Activated T-helper 2 cell treated with anti-CD3 and anti-CD28 coated beads, Interferon-gamma antibody, Interleukin-2, Interleukin-4, amounts not matched to agents 10 μg/mL and 5 μg/mL and 100 μg/mL, durations not matched to agents 14 hours and 24 hours and 36 hours (primary cell): ENCODE measurements at regions not wholly inside any gene's neighbourhood (a gene's known extent, or its start where the extent isn't known, plus 50 kb on each side); places are given as distances from the start of the nearest gene placed in this dataset.
"Not testable (repeated sequence)": the region's sequence is repeated elsewhere in the genome, so short reads cannot be mapped to it uniquely, and the experiment has no call there.

Experiments used
- DNase-seq: peaks from one replicate; pipeline ENCODE4 v3.0.0; 2021; ENCODE audit warnings: low spot score
- H3K27ac Mint-ChIP-seq: one replicate; pipeline ENCODE4 v1.8.0; 2021; ENCODE audit warnings: mixed read lengths
- H3K27me3 Mint-ChIP-seq: one replicate; pipeline ENCODE4 v1.8.0; 2021; ENCODE audit warnings: low read depth, mixed read lengths
- H3K36me3 Mint-ChIP-seq: one replicate; pipeline ENCODE4 v1.8.0; 2021; ENCODE audit warnings: low read depth, mixed read lengths
- H3K4me1 Mint-ChIP-seq: one replicate; pipeline ENCODE4 v1.8.0; 2021; ENCODE audit warnings: low read depth, mixed read lengths
- H3K4me3 Mint-ChIP-seq: one replicate; pipeline ENCODE4 v1.8.0; 2021; ENCODE audit warnings: low read depth, mild to moderate bottlenecking, moderate library complexity, mixed read lengths
- H3K9me3 Mint-ChIP-seq: one replicate; pipeline ENCODE4 v1.8.0; 2021; ENCODE audit warnings: mixed read lengths
- intact Hi-C: fragments of 100-400 bp; cut with micrococcal nuclease; formaldehyde crosslinking; loops from one replicate; pipeline ENCODE4 v1.15.1; 2023

DNA sequence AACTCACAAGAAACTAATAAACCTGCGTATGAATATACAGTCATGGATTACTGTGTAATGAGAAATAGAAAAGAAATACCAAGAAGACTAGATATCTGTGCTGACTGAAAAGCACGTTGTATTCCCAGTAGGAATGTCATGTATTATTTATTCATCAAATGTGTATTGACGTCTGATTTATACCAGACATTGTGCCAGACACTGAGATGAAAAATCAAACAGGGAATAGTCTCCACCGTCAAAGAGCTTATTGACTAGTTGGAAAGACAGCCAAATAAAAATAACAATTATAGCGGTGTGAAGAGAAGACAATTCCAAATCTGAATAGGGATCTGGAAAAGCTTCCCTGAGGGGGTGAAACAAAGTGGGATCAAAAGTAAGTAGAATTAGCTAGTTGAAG is 687.6 kb downstream of the C4orf33 start:
- H3K36me3 Mint-ChIP-seq = no peaks in the 10 kb centered on the region
- H3K27ac Mint-ChIP-seq = no peak overlapping the region
- intact Hi-C loops = no loop called here
- H3K4me1 Mint-ChIP-seq = no peaks in the 10 kb centered on the region
- no peaks in the 10 kb centered on the region for H3K27me3 Mint-ChIP-seq
- H3K9me3 Mint-ChIP-seq = no peaks in the 10 kb centered on the region
- H3K4me3 Mint-ChIP-seq = no peak overlapping the region
- DNase-seq = no peak

DNA sequence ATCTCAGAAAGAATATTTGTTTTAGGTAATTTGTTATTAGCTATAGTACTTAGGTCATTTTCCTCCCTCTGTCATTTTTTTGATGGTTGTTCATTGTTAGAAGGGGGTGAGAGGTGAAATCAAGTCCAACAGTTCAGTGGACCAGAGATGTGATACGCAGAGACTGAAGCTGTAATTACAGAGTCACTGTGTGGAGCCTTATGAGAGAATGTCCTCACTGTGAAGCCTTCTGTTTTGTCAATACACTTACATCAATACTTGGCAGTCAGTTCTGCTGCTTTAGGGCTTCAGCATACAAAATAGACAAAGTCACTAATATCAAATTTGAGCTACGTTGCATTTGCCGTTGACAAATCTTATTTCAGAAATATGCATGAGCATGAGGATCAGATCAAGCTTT is 692.5 kb downstream of the C4orf33 start:
- no peak overlapping the region for H3K27ac Mint-ChIP-seq
- H3K4me3 Mint-ChIP-seq = no peak overlapping the region
- no peaks in the 10 kb centered on the region for H3K9me3 Mint-ChIP-seq
- no peaks in the 10 kb centered on the region for H3K27me3 Mint-ChIP-seq
- H3K36me3 Mint-ChIP-seq = no peaks in the 10 kb centered on the region
- H3K4me1 Mint-ChIP-seq = no peaks in the 10 kb centered on the region
- intact Hi-C loops = no loop called here
- DNase-seq = no peak

DNA sequence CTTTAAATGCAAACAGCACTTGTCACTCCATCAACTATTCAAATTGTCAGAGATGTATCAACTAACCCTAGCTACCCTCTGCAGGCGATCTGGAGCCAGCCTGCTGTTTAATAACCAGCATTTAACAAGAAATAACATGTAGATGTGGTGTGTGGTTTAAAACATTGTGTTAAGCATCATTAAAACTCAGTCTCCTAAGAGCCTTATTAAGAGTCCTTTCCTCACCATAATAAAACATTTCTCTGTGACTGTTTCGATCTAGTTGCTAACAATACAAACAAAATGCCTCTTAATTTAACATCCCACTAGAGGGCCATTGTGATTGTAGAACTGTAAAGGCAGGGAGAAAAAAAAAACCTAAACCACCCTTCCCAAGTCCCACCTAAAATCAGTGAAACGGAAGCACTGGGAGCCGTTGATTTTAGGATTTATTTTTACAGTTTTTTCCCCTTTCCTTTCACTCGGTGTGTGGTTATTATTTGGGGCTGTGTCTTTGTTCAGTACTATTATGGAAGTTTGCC is 708.6 kb downstream of the C4orf33 start:
- no peak for DNase-seq
- Mint-ChIP-seq H3K4me3 (no peak overlapping the region), H3K4me1 (no peaks in the 10 kb centered on the region), H3K27ac (no peak overlapping the region), H3K36me3 (no peaks in the 10 kb centered on the region), H3K27me3 (no peaks in the 10 kb centered on the region), H3K9me3 (no peaks in the 10 kb centered on the region)
- intact Hi-C loops = no loop called here

DNA sequence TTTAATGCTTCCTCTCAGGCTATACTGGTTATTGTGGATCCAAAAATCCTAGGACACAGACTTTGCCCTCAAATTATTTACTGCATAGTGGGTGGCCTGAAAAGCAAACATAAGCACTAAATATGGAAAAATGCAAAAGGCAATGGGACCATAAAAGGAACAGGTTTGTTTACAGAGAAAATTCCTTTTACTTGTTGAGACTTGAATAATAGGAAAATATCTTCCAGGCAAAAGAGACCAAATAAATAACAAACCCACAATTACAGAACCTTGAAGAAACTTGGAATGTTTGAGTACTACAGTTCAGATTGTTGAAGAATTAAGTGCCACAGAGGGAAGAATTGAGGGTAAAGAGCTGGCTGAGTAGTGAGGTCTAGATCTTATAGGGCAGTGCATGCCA is 711.0 kb downstream of the C4orf33 start:
- Mint-ChIP-seq H3K27me3 (no peaks in the 10 kb centered on the region), H3K36me3 (no peaks in the 10 kb centered on the region), H3K4me3 (no peak overlapping the region), H3K9me3 (no peaks in the 10 kb centered on the region), H3K4me1 (no peaks in the 10 kb centered on the region), H3K27ac (no peak overlapping the region)
- no peak for DNase-seq
- intact Hi-C loops = no loop called here

DNA sequence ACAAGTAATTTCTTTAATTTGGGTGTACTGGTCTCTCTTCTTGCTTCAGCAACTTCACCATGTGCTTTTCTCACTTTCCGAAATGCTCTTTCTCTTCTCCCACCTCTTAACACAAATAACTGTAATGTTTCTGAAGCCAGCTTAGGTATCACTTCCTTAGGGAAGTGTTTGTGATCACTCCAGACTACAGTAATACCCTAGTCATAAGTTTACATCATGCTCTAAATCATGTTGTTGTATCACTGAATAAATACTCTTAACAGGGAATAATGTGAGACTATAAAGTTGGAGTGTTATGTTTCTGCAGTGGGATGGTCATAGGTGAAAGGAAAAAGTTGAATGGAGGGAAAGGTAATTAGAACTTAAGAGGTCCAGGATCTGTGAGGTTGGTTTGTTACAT is 712.3 kb downstream of the C4orf33 start:
- H3K27ac Mint-ChIP-seq = no peak overlapping the region
- H3K4me3 Mint-ChIP-seq = no peak overlapping the region
- no peak for DNase-seq
- intact Hi-C loops = no loop called here
- no peaks in the 10 kb centered on the region for H3K36me3 Mint-ChIP-seq
- no peaks in the 10 kb centered on the region for H3K9me3 Mint-ChIP-seq
- no peaks in the 10 kb centered on the region for H3K4me1 Mint-ChIP-seq
- no peaks in the 10 kb centered on the region for H3K27me3 Mint-ChIP-seq

DNA sequence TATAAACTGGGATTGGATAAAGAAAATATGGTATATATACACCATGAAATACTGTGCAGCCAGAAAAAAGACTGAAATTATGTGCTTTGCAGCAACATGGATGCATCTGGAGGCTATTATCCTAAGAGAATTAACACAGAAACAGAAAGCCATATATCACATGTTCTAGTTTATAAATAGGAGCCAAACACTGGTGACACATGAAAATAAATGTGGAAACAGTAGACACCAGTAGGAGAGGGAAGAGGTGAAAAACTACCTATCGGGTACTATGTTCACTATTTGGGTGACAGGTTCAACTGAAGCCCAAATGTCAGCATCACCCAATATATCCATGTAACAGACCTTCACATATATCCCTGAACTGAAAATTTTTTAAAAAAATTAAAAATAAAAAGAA is 725.1 kb downstream of the C4orf33 start:
- H3K9me3 Mint-ChIP-seq = no peaks in the 10 kb centered on the region
- no peaks in the 10 kb centered on the region for H3K27me3 Mint-ChIP-seq
- no peak overlapping the region for H3K27ac Mint-ChIP-seq
- no peak overlapping the region for H3K4me3 Mint-ChIP-seq
- DNase-seq = no peak
- no peaks in the 10 kb centered on the region for H3K4me1 Mint-ChIP-seq
- no peaks in the 10 kb centered on the region for H3K36me3 Mint-ChIP-seq
- intact Hi-C loops = no loop called here

DNA sequence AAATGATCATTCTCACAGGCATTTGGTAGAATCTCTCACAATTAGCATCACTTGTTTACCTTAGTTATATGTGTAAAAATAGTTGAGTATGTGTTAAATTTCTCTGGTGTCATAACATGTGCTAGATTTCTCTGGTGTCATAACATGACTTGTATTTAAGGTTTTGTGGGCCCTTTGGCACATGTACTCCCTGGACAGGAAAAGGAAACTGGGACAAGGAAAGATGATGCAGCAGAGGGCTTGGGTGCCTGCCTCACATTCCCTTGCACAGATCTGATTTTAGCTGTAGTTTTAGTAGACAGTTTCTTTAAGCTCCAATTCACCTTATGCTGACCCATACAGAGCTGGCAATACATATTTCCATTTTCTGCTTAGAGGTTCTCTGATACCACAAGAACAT is 726.0 kb downstream of the C4orf33 start:
- intact Hi-C loops = no loop called here
- H3K27me3 Mint-ChIP-seq = no peaks in the 10 kb centered on the region
- H3K27ac Mint-ChIP-seq = no peak overlapping the region
- H3K36me3 Mint-ChIP-seq = no peaks in the 10 kb centered on the region
- no peak overlapping the region for H3K4me3 Mint-ChIP-seq
- no peaks in the 10 kb centered on the region for H3K4me1 Mint-ChIP-seq
- H3K9me3 Mint-ChIP-seq = no peaks in the 10 kb centered on the region
- DNase-seq = no peak

DNA sequence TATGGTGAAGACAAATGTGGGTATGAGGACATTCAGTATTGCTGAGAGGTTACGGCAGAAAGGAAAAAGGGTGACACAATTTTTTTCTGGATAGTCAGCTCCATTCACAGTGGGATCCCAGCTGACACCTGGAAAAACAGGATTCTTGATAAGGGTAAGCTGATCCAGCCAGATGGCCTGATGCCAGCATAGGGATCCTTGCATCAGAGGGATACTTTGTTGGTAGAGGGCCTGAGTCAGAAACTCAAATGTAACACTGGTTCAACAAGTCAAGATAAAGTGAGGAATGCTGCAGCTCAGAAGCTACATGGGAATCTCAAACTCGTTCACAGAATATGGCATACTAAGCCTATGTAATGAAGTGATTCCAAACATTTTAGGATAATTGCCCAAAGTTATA is 726.7 kb downstream of the C4orf33 start:
- Mint-ChIP-seq H3K36me3 (no peaks in the 10 kb centered on the region), H3K27me3 (no peaks in the 10 kb centered on the region), H3K9me3 (no peaks in the 10 kb centered on the region)

DNA sequence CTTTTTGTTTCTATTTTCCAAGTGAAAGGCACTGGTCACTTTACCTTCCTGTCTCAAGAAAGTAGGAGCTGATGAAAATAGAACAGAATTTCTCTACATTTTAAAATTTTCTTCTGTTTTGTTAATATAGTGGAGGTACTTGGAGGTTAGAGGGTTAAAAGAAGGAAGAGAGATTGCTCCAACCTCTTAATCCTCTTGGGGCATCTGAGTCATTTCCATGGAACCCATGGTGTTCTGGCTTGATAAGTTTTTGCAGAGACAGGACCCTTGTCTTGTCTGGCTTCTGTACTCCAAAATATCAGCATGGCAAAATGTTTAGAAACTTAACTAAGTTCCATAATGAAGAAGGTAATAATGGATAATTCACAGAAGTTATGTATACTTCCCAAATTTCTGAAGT is 727.2 kb downstream of the C4orf33 start:
- Mint-ChIP-seq H3K4me1 (no peaks in the 10 kb centered on the region), H3K4me3 (no peak overlapping the region), H3K27me3 (no peaks in the 10 kb centered on the region), H3K9me3 (no peaks in the 10 kb centered on the region), H3K36me3 (no peaks in the 10 kb centered on the region), H3K27ac (no peak overlapping the region)
- no peak for DNase-seq
- intact Hi-C loops = no loop called here

More for the DNA sequence above, 726.7 kb downstream of the C4orf33 start:
- Mint-ChIP-seq H3K27ac (no peak overlapping the region), H3K4me3 (no peak overlapping the region), H3K4me1 (no peaks in the 10 kb centered on the region)
- DNase-seq = no peak
- intact Hi-C loops = no loop called here

DNA sequence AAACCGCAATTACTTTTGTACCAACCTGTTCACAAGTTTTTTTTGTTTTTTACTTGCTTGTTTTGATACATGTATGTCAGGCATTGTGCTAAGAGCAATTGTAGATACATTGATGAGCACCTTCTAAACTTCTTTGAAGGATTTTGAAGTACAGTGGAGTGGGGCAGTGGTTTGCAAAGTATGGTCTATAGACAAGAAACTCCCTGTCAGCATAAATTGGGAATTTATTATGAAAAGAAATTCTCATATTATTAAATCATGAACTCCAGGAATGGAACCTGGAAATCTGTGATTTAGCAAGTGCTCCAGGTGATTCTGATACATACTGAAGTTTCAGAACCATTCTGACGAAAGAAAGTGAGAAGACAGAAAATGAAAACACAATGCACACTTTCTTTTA is 733.4 kb downstream of the C4orf33 start:
- no peak for DNase-seq
- Mint-ChIP-seq H3K4me1 (no peaks in the 10 kb centered on the region), H3K9me3 (no peaks in the 10 kb centered on the region), H3K36me3 (no peaks in the 10 kb centered on the region), H3K27me3 (no peaks in the 10 kb centered on the region), H3K4me3 (no peak overlapping the region), H3K27ac (no peak overlapping the region)
- intact Hi-C loops = no loop called here

DNA sequence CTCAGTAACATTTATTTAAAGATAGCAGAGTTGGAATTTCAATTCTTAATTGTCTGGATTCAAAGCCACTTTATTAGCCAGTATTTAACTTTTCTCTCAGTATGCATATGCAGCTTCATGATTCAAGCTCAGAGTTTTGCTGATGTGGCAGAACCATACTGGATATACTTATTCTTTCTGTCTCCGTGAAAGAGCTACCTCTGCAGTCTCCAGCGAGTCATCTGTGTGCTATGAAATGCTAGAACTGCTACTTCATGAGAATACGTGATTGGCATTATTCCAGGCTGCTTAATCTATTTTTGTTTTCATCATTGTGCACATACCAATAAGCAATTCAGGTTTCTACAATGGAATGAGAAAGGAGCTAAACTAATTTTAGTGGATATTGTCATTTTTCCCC is 743.7 kb downstream of the C4orf33 start:
- Mint-ChIP-seq H3K4me3 (no peak overlapping the region), H3K4me1 (no peaks in the 10 kb centered on the region), H3K27me3 (no peaks in the 10 kb centered on the region), H3K27ac (no peak overlapping the region), H3K36me3 (no peaks in the 10 kb centered on the region), H3K9me3 (peaks cover 4% of the 10 kb centered on the region)
- no peak for DNase-seq
- intact Hi-C loops = no loop called here

DNA sequence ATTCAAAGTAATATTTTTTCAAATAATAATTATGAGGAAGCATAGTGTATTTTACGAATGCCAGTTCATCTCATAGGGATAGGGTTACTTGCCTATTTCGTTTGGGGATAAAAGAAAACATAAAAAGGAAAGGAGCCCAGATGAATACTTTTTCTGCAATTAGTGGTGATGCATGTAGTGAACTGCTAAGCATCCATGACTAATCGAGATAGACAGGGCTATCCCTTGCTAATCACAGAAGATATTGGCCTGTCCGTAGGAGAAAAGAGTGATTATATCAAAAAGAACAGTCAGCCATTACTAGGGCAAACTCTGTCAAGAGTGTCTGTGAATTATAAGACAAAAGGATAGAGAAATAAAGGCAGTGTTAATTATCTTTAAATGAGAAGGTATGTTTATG is 746.1 kb downstream of the C4orf33 start:
- Mint-ChIP-seq H3K27ac (no peak overlapping the region), H3K4me1 (no peaks in the 10 kb centered on the region)

DNA sequence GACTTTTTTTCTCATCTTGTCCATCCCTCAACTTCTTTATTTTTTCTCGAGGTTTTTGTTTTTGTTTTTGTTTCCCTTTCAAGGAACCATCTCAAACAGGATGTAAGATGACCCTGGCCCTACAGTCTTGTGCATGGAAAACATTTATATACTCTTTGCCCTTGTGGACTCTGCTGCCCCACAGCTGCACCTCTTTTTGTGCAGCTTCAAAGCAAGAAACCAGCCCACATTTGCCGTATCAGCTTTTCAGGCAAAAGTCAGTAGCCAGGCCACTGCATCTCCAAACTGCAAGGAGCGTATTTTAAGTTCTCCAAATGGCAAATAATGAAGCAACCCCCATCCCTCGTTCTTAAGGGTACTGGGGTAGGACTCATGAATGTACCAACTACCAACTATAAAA is 756.5 kb downstream of the C4orf33 start:
- no peak overlapping the region for H3K4me3 Mint-ChIP-seq
- H3K9me3 Mint-ChIP-seq = no peaks in the 10 kb centered on the region
- intact Hi-C loops = no loop called here
- H3K27me3 Mint-ChIP-seq = no peaks in the 10 kb centered on the region
- H3K27ac Mint-ChIP-seq = no peak overlapping the region
- H3K4me1 Mint-ChIP-seq = no peaks in the 10 kb centered on the region
- H3K36me3 Mint-ChIP-seq = no peaks in the 10 kb centered on the region
- no peak for DNase-seq

More for the DNA sequence above, 746.1 kb downstream of the C4orf33 start:
- no peak overlapping the region for H3K4me3 Mint-ChIP-seq
- DNase-seq = no peak
- no peaks in the 10 kb centered on the region for H3K36me3 Mint-ChIP-seq
- H3K27me3 Mint-ChIP-seq = no peaks in the 10 kb centered on the region
- H3K9me3 Mint-ChIP-seq = peaks cover 4% of the 10 kb centered on the region
- intact Hi-C loops = no loop called here

DNA sequence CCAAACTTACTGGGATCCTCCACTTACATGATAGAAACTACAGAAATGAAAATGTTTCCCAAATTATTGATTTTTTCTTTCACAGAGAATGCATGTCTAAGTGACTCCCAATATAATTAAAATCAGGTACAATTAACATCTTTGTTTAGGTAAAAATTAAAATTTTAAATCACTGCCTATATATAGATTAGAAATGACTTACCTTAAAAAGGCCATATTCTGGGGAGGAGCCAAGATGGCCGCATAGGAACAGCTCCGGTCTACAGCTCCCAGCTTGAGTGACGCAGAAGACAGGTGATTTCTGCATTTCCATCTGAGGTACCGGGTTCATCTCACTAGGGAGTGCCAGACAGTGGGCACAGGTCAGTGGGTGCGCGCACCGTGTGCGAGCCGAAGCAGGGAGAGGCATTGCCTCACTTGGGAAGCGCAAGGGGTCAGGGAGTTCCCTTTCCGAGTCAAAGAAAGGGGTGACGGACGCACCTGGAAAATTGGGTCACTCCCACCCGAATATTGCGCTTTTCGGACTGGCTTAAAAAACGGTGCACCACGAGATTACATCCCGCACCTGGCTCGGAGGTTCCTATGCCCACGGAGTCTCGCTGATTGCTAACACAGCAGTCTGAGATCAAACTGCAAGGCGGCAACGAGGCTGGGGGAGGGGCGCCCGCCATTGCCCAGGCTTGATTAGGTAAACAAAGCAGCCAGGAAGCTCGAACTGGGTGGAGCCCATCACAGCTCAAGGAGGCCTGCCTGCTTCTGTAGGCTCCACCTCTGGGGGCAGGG is 757.9 kb downstream of the C4orf33 start:
- intact Hi-C loops, H3K36me3 Mint-ChIP-seq, H3K27ac Mint-ChIP-seq, H3K27me3 Mint-ChIP-seq, H3K4me1 Mint-ChIP-seq, H3K4me3 Mint-ChIP-seq, H3K9me3 Mint-ChIP-seq, DNase-seq: not testable (repeated sequence)
